ENCODE measurements at regions not wholly inside any gene's neighbourhood (a gene's known extent, or its start where the extent isn't known, plus 50 kb on each side); places are given as distances from the start of the nearest gene placed in this dataset.

- TF ChIP-seq CTCF (IDR thresholded peaks at IDR 0.05; ENCODE audit: control insufficient read depth, extremely low read depth, insufficient read depth), result no peak
- H3K4me3 ChIP-seq (ENCODE audit: low read depth, low read length), result no peak overlapping the region
- no peak for DNase-seq (ENCODE audit: low read depth)
These were observed 74.9 kb upstream of the MAOA start for GRCh38 chrX:43581167-43581566.

- DNase-seq (ENCODE audit: low read depth), result no peak
- no peak overlapping the region for H3K4me3 ChIP-seq (ENCODE audit: low read depth, low read length)
- TF ChIP-seq CTCF (IDR thresholded peaks at IDR 0.05; ENCODE audit: control insufficient read depth, extremely low read depth, insufficient read depth), result no peak
These were observed 74.1 kb upstream of the MAOA start for GRCh38 chrX:43581888-43582539.

GRCh38 chrX:43582540-43582913 is 73.6 kb upstream of the MAOA start:
- no peak for DNase-seq (ENCODE audit: low read depth)
- no peak for TF ChIP-seq CTCF (IDR thresholded peaks at IDR 0.05; ENCODE audit: control insufficient read depth, extremely low read depth, insufficient read depth)
- H3K4me3 ChIP-seq (ENCODE audit: low read depth, low read length), result no peak overlapping the region

- TF ChIP-seq CTCF (IDR thresholded peaks at IDR 0.05; ENCODE audit: control insufficient read depth, extremely low read depth, insufficient read depth), result no peak
These were observed 70.2 kb upstream of the MAOA start for GRCh38 chrX:43585922-43586321.

GRCh38 chrX:43586830-43587229 is 69.3 kb upstream of the MAOA start:
- no peak for TF ChIP-seq CTCF (IDR thresholded peaks at IDR 0.05; ENCODE audit: control insufficient read depth, extremely low read depth, insufficient read depth)
- no peak overlapping the region for H3K4me3 ChIP-seq (ENCODE audit: low read depth, low read length)
- no peak for DNase-seq (ENCODE audit: low read depth)

More at GRCh38 chrX:43585922-43586321, 70.2 kb upstream of the MAOA start:
- no peak overlapping the region for H3K4me3 ChIP-seq (ENCODE audit: low read depth, low read length)
- no peak for DNase-seq (ENCODE audit: low read depth)

GRCh38 chrX:43589735-43590134 is 66.4 kb upstream of the MAOA start:
- H3K4me3 ChIP-seq (ENCODE audit: low read depth, low read length), result no peak overlapping the region
- no peak for TF ChIP-seq CTCF (IDR thresholded peaks at IDR 0.05; ENCODE audit: control insufficient read depth, extremely low read depth, insufficient read depth)
- DNase-seq (ENCODE audit: low read depth), result peak; percentile 59

- H3K4me3 ChIP-seq (ENCODE audit: low read depth, low read length), result no peak overlapping the region
- no peak for DNase-seq (ENCODE audit: low read depth)
- TF ChIP-seq CTCF (IDR thresholded peaks at IDR 0.05; ENCODE audit: control insufficient read depth, extremely low read depth, insufficient read depth), result no peak
These were observed 65.9 kb upstream of the MAOA start for GRCh38 chrX:43590150-43590549.
